ENCODE measurements at regions not wholly inside any gene's neighbourhood (a gene's known extent, or its start where the extent isn't known, plus 50 kb on each side); places are given as distances from the start of the nearest gene placed in this dataset.

DNA sequence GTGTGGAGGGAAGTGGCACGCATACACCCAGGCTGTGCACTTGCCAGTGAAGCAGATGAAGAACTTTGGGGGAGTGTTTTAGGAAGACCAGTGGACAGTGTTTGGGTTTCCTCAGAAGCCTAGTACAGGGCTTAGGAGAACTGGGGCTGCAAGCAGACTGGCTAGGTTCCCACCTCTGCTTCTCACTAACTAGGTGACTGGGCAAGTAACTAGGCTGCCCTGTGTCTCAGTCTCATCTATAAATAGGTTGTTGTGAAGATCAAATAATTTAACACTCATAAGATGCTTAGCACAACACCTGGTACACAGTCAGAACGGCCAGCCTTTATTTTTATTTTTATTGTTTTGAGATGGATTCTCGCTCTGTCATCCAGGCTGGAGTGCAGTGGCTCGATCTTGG, 312.1 kb downstream of the CDH26 start:
- TF ChIP-seq CTCF (IDR thresholded peaks at IDR 0.05; ENCODE audit: low read depth, low read length) = no peak

GRCh38 chr20:60271597-60271996, 313.4 kb downstream of the CDH26 start:
- TF ChIP-seq CTCF (IDR thresholded peaks at IDR 0.05; ENCODE audit: low read depth, low read length) = peak; percentile 16; the same call in 1 of the 2 replicates
- H3K4me3 ChIP-seq (ENCODE audit: low read depth, low read length) = no peak overlapping the region

More for the DNA sequence above, 312.1 kb downstream of the CDH26 start:
- no peak overlapping the region for H3K4me3 ChIP-seq (ENCODE audit: low read depth, low read length)

DNA sequence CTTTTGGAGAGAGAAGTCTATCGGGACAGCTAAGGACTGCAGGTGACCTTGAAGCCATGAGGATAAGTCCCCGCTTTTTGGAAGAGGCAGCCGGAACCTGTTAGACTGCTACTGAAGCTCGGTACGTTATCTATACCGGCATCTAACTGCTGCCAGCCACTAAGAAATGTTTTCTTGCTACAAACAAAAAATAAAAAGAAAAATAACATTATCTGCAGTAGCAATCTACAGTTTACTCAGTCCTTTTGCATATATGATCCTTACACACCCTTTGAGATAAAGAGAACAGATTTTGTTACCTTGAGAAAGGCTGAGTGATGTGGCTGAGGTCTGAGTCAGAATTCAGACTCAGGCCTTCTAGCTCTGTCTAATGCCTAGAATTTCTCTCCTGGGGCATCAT, 314.6 kb downstream of the CDH26 start:
- no peak overlapping the region for H3K4me3 ChIP-seq (ENCODE audit: low read depth, low read length)
- no peak for TF ChIP-seq CTCF (IDR thresholded peaks at IDR 0.05; ENCODE audit: low read depth, low read length)

- no peak for TF ChIP-seq CTCF (IDR thresholded peaks at IDR 0.05; ENCODE audit: low read depth, low read length)
- no peak overlapping the region for H3K4me3 ChIP-seq (ENCODE audit: low read depth, low read length)
Observed at GRCh38 chr20:60274717-60275116, 316.5 kb downstream of the CDH26 start.

GRCh38 chr20:60281295-60281694, 323.1 kb downstream of the CDH26 start:
- H3K4me3 ChIP-seq (ENCODE audit: low read depth, low read length) = no peak overlapping the region
- no peak for TF ChIP-seq CTCF (IDR thresholded peaks at IDR 0.05; ENCODE audit: low read depth, low read length)

GRCh38 chr20:60283281-60283680, 325.1 kb downstream of the CDH26 start:
- no peak for TF ChIP-seq CTCF (IDR thresholded peaks at IDR 0.05; ENCODE audit: low read depth, low read length)
- H3K4me3 ChIP-seq (ENCODE audit: low read depth, low read length) = no peak overlapping the region

DNA sequence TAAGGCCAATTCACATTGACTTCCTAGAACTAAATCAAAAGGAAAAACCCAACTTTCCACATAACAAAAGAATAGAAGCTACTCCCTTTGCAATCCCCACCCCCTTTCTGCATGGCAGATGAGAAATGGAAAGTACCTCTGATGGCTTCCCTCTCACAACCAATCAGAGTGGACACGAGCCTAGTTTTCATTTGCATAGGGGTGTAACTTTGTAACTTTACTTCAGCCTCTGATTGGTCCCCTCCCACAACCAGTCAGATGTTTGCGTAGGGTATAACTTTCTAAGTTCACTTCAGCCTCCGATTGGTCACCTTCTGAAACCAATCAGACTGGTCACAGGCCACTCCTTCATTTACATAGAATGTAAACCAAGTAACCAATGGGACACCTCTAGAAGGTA, 328.5 kb downstream of the CDH26 start:
- TF ChIP-seq CTCF (IDR thresholded peaks at IDR 0.05; ENCODE audit: low read depth, low read length) = no peak
- H3K4me3 ChIP-seq (ENCODE audit: low read depth, low read length) = no peak overlapping the region
